ENCODE measurements at regions not wholly inside any gene's neighbourhood (a gene's known extent, or its start where the extent isn't known, plus 50 kb on each side); places are given as distances from the start of the nearest gene placed in this dataset.

DNA sequence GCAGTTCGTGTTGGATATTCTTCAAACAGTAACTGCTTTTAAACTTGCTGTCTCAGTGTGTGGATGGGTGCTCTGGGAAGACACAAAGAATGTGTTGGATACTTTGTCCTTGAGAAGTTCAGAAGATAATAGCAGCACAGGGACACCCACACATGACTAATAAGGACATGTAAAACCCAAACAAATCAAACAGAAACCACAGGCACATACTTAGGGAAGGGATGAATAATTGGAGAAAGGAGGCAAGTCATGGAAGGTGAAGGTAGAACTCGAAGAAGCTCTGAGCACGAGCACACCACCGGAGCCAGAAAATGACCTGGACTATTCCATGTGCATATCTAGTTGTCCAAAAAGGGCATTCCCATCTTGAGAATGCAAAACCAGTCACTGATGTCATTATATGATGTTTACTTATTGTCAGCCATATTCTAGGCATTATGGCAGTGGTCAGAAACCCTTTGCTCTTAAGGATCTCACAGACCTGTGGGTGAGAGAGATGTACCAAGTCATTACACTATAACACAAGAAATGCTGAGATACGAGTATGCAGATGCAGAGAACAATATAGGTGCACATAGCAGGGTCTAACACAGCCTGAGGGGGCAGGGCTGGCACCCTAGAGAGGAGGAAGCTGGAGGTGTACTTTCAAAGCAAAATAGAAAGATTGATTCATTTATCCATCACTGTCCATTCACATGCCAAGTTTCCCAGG is 152.9 kb downstream of the PIK3R1 start:
- intact Hi-C loops (cut with DNase I), result no loop called here
- no peak for DNase-seq
- 42 to 60% (median 54%) methylated on average over 5 of the region's 5 CpGs for WGBS, 3 donors
- Histone ChIP-seq H3K4me3 (no peak overlapping the region), H3K36me3 (no peaks in the 10 kb centered on the region), H3K4me1 (ENCODE audit: insufficient read depth) (no peaks in the 10 kb centered on the region), H3K27ac (no peak overlapping the region), H3K27me3 (no peaks in the 10 kb centered on the region), H3K9me3 (no peaks in the 10 kb centered on the region)
- TF ChIP-seq POLR2A (IDR thresholded peaks at IDR 0.05) (no peak), EP300 (IDR thresholded peaks at IDR 0.05) (no peak)
- TF ChIP-seq, protein P1, sequence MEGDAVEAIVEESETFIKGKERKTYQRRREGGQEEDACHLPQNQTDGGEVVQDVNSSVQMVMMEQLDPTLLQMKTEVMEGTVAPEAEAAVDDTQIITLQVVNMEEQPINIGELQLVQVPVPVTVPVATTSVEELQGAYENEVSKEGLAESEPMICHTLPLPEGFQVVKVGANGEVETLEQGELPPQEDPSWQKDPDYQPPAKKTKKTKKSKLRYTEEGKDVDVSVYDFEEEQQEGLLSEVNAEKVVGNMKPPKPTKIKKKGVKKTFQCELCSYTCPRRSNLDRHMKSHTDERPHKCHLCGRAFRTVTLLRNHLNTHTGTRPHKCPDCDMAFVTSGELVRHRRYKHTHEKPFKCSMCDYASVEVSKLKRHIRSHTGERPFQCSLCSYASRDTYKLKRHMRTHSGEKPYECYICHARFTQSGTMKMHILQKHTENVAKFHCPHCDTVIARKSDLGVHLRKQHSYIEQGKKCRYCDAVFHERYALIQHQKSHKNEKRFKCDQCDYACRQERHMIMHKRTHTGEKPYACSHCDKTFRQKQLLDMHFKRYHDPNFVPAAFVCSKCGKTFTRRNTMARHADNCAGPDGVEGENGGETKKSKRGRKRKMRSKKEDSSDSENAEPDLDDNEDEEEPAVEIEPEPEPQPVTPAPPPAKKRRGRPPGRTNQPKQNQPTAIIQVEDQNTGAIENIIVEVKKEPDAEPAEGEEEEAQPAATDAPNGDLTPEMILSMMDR (IDR thresholded peaks at IDR 0.05), result no peak

GRCh38 chr5:68369023-68369359 is 153.4 kb downstream of the PIK3R1 start:
- H3K4me3 ChIP-seq, result no peak overlapping the region
- H3K9me3 ChIP-seq, result no peaks in the 10 kb centered on the region
- DNase-seq, result no peak
- TF ChIP-seq EP300 (IDR thresholded peaks at IDR 0.05) (no peak), POLR2A (IDR thresholded peaks at IDR 0.05) (no peak)
- TF ChIP-seq, protein P1 (IDR thresholded peaks at IDR 0.05), result no peak
- H3K27me3 ChIP-seq, result no peaks in the 10 kb centered on the region
- 55 to 69% (median 56%) methylated on average over 1 of the region's 1 CpG for WGBS, 3 donors
- no peak overlapping the region for H3K27ac ChIP-seq
- H3K4me1 ChIP-seq (ENCODE audit: insufficient read depth), result no peaks in the 10 kb centered on the region
- intact Hi-C loops (cut with DNase I), result no loop called here
- H3K36me3 ChIP-seq, result no peaks in the 10 kb centered on the region

GRCh38 chr5:68369457-68370125 is 154.0 kb downstream of the PIK3R1 start:
- intact Hi-C loops (cut with DNase I), result no loop called here
- no peak for DNase-seq
- Histone ChIP-seq H3K27me3 (no peaks in the 10 kb centered on the region), H3K27ac (no peak overlapping the region), H3K4me3 (no peak overlapping the region), H3K4me1 (ENCODE audit: insufficient read depth) (no peaks in the 10 kb centered on the region), H3K36me3 (no peaks in the 10 kb centered on the region), H3K9me3 (no peaks in the 10 kb centered on the region)
- TF ChIP-seq EP300 (IDR thresholded peaks at IDR 0.05) (no peak), POLR2A (IDR thresholded peaks at IDR 0.05) (no peak)
- TF ChIP-seq, protein P1 (IDR thresholded peaks at IDR 0.05), result no peak
- 84 to 86% (median 84%) methylated on average over 7 of the region's 7 CpGs for WGBS, 3 donors

- no peak for DNase-seq
- 92 to 97% (median 93%) methylated on average over 2 of the region's 2 CpGs for WGBS, 3 donors
- Histone ChIP-seq H3K27ac (no peak overlapping the region), H3K4me3 (no peak overlapping the region), H3K4me1 (ENCODE audit: insufficient read depth) (no peaks in the 10 kb centered on the region), H3K36me3 (no peaks in the 10 kb centered on the region), H3K27me3 (no peaks in the 10 kb centered on the region), H3K9me3 (no peaks in the 10 kb centered on the region)
- TF ChIP-seq POLR2A (IDR thresholded peaks at IDR 0.05) (no peak), EP300 (IDR thresholded peaks at IDR 0.05) (no peak)
- TF ChIP-seq, protein P1 (IDR thresholded peaks at IDR 0.05), result no peak
- intact Hi-C loops (cut with DNase I), result no loop called here
Observed at GRCh38 chr5:68370196-68370595, 154.6 kb downstream of the PIK3R1 start.

All from ovary (tissue), 7 donors.